CMK (cell line): ENCODE measurements at regions not wholly inside any gene's neighbourhood (a gene's known extent, or its start where the extent isn't known, plus 50 kb on each side); places are given as distances from the start of the nearest gene placed in this dataset.

ENCODE experiments used
- DNase-seq: peaks from one replicate; pipeline ENCODE4 v3.0.0-alpha.2; 2010; ENCODE audit warnings: low read depth

DNA sequence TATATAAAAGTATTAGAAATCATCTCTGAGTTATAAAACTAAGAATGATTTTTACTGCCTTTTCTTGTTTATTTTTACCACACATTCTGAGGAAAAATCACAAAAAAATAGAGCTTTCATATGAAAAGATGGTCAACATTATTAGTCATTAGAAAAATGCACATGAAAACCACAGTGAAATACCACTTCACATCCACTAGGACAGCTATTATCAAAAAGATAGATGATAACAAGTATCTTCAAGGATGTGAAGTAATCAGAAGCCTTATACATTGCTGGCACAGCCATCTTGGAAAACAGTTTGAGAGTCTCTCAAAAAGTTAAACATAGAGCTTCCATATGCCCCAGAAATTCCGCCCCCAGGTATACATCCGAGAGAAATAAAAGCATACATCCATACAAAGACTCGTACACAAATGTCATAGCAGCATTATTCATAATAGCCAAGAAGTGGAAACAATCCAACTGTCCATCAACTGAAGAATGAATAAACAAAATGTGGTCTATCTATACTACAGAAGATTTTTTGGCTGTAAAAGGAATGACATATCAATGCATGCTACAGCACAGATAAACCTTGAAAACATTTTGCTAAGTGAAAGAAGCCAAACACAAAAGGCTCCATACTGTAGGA lies 523.9 kb downstream of the FUT8 start:
- no peak for DNase-seq

GRCh38 chr14:65937079-65937959 lies 524.8 kb downstream of the FUT8 start:
- peak; percentile 35 for DNase-seq

GRCh38 chr14:65937960-65938316 lies 525.4 kb downstream of the FUT8 start:
- DNase-seq: no peak

- no peak for DNase-seq
Observed at GRCh38 chr14:65938738-65939137, 526.2 kb downstream of the FUT8 start.

GRCh38 chr14:65939184-65939583 lies 526.7 kb downstream of the FUT8 start:
- DNase-seq: no peak

- DNase-seq: no peak
Observed at GRCh38 chr14:65940056-65940735, 527.7 kb downstream of the FUT8 start.

DNA sequence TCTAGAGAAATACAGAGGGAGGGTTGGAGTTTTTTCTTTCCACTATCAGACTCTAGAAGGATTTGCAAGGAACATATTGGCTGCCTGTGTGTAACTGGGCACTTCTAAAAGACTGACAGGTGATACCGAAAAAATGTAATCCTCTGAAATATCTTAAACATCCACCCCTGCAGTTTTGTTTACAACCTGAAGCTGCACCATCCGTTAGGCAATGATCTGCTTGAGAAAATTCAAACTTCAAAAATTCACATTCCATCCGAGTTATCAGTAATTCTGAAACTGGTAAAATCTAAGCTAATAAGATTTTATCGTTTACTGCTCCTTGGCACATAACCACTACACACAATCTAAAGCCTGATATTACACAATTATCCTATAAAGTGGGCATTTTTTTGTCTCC lies 528.6 kb downstream of the FUT8 start:
- DNase-seq: no peak

- no peak for DNase-seq
Observed at GRCh38 chr14:65943150-65943549, 530.6 kb downstream of the FUT8 start.

GRCh38 chr14:65943916-65944410 lies 531.4 kb downstream of the FUT8 start:
- no peak for DNase-seq

- no peak for DNase-seq
Observed at GRCh38 chr14:65945327-65945726, 532.8 kb downstream of the FUT8 start.

DNA sequence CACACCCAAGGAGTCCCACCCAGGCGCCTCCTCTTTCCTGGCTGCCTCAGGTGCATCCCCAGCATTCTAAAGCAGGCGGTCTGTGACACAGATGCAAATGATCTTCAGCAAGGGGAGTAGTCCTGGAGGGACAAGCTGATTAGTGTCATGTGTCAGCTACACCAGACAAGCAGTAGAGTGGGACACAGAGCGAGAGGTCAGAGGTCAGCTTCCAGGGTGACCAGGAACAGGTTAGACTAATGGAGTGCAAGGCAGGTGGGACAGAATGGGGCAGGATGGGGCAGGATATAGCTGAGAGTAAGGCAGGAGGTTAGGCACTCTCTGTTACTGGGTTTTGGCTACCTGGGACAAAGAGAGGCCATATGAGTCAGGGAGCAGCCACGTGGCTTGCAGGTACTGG lies 534.0 kb downstream of the FUT8 start:
- DNase-seq: no peak

DNA sequence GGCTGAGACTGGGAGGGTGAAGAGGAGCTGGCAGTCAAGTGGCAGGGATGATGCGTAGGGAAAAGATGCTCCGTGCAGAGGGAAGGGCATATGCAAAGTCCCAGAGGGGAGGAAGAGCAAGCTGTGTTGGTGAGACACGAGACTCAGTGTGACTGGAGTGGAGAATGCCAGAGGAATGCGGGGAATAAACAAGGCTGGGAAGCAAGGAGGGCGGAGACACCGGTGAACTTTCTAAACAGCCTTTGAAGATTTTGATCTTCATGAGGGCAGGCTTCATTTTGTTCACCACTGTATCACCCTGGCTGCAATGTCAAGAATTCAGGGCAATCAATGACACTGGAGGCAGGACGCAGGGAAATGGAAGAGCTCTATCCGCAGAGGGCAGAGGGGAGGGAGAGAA lies 535.8 kb downstream of the FUT8 start:
- DNase-seq: no peak

DNA sequence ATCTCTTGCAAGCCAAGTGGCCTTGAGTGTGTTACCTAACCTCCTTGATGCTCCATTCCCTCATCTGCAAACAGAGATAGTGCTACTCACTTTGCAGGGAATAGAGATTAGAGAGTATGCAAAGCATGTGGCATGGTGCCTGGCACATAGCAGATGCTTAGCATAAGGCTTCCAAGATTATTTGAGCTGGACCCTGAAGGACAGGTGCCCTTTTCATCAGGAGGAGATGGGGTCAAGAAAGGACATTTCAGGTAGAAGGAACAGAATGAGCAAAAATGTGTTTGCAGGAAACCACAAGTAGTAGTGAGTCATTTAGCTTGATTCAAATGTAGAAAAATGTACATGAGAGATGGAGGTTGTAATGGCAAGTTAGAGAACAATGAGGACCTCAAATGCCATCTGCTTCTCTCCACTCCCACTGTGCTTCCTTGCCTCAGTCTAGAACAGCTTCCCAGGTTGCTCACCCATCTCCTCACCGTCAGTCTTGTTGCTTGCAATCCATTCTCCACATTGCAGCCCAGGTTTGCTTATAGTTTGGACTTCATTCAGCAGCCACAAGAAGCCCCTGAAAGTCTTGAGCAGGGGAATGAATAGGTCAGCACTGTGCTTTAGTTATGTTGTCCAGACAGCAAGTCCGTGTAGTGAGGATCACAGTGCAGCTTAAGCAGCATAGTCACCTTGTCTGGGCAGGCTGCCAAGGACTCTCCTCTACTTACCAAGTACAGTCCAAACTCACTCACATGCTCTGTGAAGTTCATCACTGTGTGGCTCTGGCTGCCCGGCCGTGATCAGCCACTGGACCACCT lies 536.3 kb upstream of the CCDC196 start:
- no peak for DNase-seq

- DNase-seq: no peak
Observed at GRCh38 chr14:65954942-65955341, 531.2 kb upstream of the CCDC196 start.

GRCh38 chr14:65957631-65958205 lies 528.5 kb upstream of the CCDC196 start:
- DNase-seq: no peak

GRCh38 chr14:65958664-65959562 lies 527.3 kb upstream of the CCDC196 start:
- no peak for DNase-seq

GRCh38 chr14:65959563-65960024 lies 526.6 kb upstream of the CCDC196 start:
- DNase-seq: no peak

DNA sequence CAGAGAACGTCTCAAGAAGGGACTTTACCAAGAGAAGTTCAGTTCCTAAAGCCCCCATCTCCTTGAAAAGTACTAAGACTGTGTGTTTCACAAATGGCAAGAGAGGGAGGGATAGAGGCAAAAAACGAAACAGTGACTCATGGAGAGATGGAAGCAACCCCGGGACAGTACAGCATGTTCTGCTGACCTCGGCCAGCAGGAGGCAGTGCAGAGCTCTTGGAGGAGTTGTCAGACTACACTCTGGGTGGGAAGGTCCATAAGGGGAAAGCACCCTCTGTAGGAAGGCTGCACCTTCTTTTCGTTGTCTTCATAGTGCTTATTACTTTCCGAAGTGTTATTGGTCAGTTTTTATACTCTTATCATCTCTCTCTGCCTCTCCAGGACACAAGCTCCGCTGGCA lies 525.2 kb upstream of the CCDC196 start:
- peak; percentile 39 for DNase-seq

DNA sequence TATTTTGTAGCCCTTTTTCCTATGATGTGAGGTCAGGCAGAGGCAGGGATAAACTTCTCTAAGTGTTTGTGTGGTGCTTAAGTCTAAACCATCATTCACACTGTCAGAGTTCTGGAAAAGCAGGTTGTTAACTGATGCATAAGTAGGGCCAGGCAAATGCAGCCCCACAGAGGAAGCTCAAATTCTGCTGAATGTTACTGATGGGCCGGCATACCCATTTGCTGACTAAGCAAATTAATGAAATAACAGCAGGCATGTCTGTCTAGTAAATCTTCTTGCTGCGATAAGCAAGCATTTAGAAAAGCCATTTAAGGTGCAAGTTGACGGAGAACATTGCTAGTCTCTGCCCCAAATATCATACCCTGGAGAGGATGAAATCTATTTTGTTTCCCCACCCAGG lies 523.2 kb upstream of the CCDC196 start:
- DNase-seq: no peak

DNA sequence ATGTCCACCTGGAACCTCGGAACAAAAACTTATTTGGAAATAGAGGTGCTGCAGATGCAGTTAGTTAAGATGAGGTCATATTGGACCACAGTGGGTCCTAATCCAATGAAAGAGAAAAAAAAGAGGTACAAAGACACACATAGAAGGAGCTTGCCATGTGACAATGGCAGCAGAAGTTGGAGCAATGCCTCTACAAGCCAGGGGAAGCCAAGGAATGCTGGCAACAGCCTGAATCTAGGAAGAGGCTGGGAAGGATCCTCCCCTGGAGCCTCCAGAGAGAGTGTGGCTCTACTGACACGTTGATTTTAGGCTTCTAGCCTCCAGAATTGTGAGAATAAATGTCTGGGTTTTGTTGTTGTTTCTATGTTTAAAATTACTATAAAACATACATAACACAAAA lies 521.8 kb upstream of the CCDC196 start:
- DNase-seq: no peak

GRCh38 chr14:65966188-65966587 lies 520.0 kb upstream of the CCDC196 start:
- no peak for DNase-seq
